GM06990 (cell line): ENCODE measurements at regions not wholly inside any gene's neighbourhood (a gene's known extent, or its start where the extent isn't known, plus 50 kb on each side); places are given as distances from the start of the nearest gene placed in this dataset.

ENCODE experiments used
- DNase-seq: peaks from one replicate; pipeline ENCODE4 v3.0.0-alpha.2; 2011; ENCODE audit not compliant: insufficient read length; ENCODE audit errors: extremely low read depth
- H3K27me3 ChIP-seq: replicated peaks from 2 replicates; pipeline ENCODE4 v1.6.0; 2011; ENCODE audit warnings: low read length; ENCODE audit not compliant: control insufficient read depth, insufficient read depth
- H3K36me3 ChIP-seq: 2 replicates; pipeline ENCODE4 v1.5.1; 2011; ENCODE audit warnings: low read length; ENCODE audit not compliant: control insufficient read depth, insufficient read depth
- H3K4me3 ChIP-seq: replicated peaks from 2 replicates; pipeline ENCODE4 v1.5.1; 2011; ENCODE audit warnings: low read depth, mild to moderate bottlenecking, control low read depth, low read length
- CTCF ChIP-seq: IDR thresholded peaks from 2 replicates; pipeline ENCODE4 v1.5.1; 2011; ENCODE audit warnings: low read length, control low read depth, mild to moderate bottlenecking, inconsistent platforms; ENCODE audit not compliant: insufficient read depth, poor library complexity, severe bottlenecking

- DNase-seq, result no peak
- no peaks in the 10 kb centered on the region for H3K36me3 ChIP-seq
- H3K27me3 ChIP-seq, result no peaks in the 10 kb centered on the region
- H3K4me3 ChIP-seq, result no peak overlapping the region
- no peak for TF ChIP-seq CTCF
Measured at GRCh38 chr21:30014886-30015285, 75.1 kb upstream of the GRIK1 start.

DNA sequence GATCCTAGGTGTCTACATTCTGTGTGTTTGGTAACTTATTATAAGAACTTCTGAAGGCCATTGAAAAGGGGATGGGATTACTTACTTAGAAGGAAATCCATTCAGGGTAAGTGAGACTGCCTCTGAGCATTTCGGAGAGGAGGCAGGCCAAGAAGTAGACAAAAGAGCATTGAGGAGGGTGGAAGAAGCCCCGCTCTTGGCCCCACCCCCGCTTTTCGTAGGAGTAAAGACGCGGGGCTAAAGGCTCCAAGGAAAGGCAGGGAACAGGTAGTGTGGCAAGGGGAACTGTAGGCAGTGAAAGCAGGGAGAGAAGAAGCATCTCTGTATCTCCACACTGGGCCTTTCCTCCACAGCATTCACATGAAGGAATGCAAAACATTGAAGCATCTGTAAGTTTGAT is 51.8 kb upstream of the GRIK1 start:
- DNase-seq, result no peak
- Histone ChIP-seq H3K27me3 (no peaks in the 10 kb centered on the region), H3K36me3 (no peaks in the 10 kb centered on the region), H3K4me3 (no peak overlapping the region)
- TF ChIP-seq CTCF, result no peak

GRCh38 chr21:29989634-29990234 is 49.9 kb upstream of the GRIK1 start:
- Histone ChIP-seq H3K36me3 (no peaks in the 10 kb centered on the region), H3K27me3 (no peaks in the 10 kb centered on the region), H3K4me3 (no peak overlapping the region)
- no peak for TF ChIP-seq CTCF
- DNase-seq, result no peak
